Choroid plexus epithelial cell (primary cell): ENCODE measurements at regions not wholly inside any gene's neighbourhood (a gene's known extent, or its start where the extent isn't known, plus 50 kb on each side); places are given as distances from the start of the nearest gene placed in this dataset.

Experiments used
- DNase-seq: peaks from one replicate; pipeline ENCODE4 v3.0.0-alpha.2; 2010; ENCODE audit warnings: low read depth
- H3K4me3 ChIP-seq: 2 replicates; pipeline ENCODE4 v1.5.1; 2011; ENCODE audit warnings: low read depth, mild to moderate bottlenecking, control low read depth, low read length, moderate library complexity
- TF ChIP-seq, protein P1 (sequence below): conservative IDR thresholded peaks from 2 replicates; pipeline ENCODE4 v1.5.1; 2011; ENCODE audit warnings: low read depth, mild to moderate bottlenecking, control low read depth, inconsistent platforms, low read length, moderate library complexity

DNA sequence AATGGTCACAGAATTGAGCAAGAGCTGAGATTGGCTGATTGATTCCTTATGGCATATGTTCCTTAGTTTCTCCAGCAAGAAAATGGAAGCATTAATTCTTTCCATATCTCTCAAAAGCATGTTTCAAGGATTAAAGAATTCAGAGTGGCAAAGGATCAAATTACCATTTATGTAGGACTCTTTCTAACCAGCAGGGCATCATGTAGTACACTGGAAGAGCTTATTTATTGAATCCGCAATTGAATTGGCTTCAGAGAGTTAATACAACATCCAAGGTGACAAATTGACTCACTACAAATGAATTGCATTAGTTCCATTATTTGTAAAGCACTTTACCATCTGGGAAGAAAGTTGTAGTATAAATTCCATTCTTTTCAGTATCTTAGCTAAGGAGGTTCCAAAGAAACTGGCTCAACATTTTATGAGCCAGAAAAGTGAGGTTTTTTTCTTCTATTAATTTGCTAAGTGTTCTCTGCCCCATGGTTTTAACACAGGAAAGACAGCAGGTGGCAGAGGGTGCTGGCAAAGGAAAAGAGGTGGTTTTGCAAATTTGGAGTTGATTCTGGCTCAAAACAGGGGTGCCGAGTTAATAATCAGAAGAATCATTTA, 409.9 kb downstream of the MTX2 start:
- TF ChIP-seq, protein P1, sequence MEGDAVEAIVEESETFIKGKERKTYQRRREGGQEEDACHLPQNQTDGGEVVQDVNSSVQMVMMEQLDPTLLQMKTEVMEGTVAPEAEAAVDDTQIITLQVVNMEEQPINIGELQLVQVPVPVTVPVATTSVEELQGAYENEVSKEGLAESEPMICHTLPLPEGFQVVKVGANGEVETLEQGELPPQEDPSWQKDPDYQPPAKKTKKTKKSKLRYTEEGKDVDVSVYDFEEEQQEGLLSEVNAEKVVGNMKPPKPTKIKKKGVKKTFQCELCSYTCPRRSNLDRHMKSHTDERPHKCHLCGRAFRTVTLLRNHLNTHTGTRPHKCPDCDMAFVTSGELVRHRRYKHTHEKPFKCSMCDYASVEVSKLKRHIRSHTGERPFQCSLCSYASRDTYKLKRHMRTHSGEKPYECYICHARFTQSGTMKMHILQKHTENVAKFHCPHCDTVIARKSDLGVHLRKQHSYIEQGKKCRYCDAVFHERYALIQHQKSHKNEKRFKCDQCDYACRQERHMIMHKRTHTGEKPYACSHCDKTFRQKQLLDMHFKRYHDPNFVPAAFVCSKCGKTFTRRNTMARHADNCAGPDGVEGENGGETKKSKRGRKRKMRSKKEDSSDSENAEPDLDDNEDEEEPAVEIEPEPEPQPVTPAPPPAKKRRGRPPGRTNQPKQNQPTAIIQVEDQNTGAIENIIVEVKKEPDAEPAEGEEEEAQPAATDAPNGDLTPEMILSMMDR = no peak
- H3K4me3 ChIP-seq = no peak overlapping the region
- no peak for DNase-seq

DNA sequence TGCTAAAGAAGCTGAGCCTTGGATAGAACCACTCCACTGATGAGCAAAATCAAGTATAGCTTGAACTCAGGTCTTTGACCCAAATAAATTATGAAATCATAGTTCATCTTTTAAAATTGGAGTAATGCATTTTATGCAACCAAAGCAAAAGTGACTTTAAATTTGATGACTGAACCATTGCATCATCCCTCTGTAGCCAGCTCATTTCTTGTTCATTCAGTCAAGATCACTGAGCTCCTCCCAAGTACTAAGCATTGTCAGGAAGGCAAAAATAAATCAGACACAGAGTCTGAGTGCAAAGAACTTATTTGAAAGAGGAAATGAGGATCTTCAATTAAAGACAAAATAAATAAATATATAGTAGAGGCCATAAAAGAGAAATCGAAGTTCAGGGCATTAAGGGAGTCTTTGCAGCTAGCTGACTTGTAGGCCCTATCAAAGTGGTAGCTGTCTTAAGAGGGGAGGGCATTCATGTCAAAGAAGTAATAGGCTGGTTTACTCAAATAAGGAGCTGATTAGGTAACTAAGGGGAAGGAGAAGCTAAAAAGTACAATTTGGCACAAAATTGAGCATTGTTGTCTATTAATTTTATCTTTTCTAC, 411.8 kb downstream of the MTX2 start:
- H3K4me3 ChIP-seq = no peak overlapping the region
- TF ChIP-seq, protein P1 = no peak
- peak; percentile 10 for DNase-seq

DNA sequence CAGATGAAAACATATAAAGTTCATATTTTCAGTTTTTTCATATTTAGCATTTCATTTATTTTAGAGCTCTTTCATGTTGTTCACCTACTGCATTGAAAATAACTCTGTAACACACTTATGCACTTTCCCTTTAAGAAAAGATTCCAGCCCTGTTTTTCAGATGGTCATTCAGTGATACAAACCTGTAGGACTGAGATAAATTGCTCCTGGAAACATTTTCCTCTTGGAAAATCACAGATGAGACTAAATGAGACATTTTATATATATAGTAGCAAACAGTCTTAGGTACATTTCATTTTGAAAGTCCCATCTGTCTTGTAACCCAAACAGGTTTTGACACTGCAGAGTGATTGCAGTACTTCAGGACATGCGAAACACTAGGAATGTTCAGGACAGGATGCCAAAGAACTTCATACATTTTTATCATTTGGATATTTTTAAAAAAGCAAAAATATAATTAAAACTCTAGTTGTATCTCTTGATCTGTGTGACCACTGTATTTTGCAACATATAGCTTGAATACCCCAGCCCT, 412.4 kb downstream of the MTX2 start:
- no peak for DNase-seq
- no peak overlapping the region for H3K4me3 ChIP-seq
- TF ChIP-seq, protein P1 = no peak

DNA sequence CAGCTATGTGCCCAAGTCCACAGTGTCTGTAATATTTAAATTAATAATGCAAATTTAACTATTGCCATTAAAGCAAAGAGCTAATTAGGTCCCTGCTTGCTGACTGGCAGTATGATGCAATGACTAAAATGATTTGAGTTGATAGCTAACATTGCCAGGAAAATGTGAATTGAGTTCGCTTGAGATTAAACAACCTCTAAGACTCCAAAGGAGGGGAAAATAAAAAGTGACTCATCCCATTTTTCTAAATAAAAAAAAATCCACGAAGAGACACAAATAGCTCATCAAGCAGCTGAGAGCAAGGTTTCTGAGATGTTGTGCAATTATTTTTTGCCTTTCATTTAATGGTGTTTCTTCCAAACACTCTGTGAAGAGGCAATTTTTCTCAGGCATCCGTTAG, 413.0 kb downstream of the MTX2 start:
- TF ChIP-seq, protein P1 = no peak
- H3K4me3 ChIP-seq = no peak overlapping the region
- no peak for DNase-seq

DNA sequence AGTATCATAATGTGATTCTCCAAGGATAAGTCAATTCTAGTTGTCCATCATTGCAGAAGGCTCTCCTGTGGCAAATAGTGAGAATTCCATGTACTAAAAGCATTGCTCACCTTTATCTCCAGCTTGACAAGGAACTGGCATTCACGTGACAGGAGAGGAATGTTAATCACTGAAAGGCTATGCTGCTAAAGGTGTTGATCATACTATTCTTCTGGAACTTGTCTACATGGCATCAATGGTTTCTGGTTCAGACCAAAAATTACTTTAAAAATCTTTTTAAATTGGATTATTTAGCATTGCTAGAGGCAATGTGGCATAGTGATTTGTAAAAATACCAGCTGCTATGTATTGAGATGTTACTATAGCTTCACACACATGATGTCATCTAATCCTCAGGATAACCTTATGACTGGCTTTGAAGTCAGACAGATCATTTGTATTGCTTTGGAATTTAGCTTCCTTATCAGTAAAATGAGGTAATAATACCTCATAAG, 414.4 kb downstream of the MTX2 start:
- TF ChIP-seq, protein P1 = no peak
- DNase-seq = no peak
- H3K4me3 ChIP-seq = no peak overlapping the region

DNA sequence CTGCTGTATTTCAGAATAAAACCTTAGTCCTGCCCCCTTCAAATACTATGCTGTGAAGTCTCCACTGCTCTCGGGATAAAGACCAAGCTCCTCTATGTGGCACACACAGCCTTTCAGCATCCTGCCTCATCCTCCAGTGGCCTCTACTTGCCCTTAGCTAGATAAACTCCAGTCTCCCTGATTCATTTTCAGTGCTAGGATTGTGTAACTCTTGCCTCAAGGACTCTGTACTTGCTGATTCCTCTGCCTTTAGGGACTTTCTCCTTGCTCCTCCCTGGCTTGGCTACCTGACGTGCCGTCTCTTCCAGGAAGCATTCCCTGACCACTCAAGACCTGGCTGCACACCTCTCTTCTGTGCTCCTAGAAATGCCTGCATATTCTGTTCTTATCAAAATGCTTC, 416.7 kb downstream of the MTX2 start:
- no peak overlapping the region for H3K4me3 ChIP-seq
- TF ChIP-seq, protein P1 = no peak
- no peak for DNase-seq

DNA sequence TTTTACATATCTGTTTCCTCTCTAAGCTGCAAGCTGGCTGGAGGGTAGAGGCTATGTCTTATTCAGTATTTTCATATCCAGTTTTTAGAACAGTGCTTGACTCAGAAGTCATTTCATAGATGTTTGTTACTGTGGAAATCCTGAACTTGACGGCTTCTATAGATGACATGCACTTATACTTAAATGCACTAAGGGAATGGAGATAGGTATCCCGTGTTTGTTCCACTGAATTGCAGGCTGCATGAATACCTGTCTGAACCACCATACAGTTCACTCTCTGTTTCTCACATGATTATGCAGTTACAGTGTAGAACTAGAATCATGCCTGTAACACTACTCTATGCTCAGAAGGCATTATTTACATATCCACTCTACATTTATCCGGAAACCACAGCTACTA, 417.1 kb downstream of the MTX2 start:
- no peak overlapping the region for H3K4me3 ChIP-seq
- TF ChIP-seq, protein P1 = no peak
- DNase-seq = no peak
